ENCODE measurements at regions not wholly inside any gene's neighbourhood (a gene's known extent, or its start where the extent isn't known, plus 50 kb on each side); places are given as distances from the start of the nearest gene placed in this dataset.

DNA sequence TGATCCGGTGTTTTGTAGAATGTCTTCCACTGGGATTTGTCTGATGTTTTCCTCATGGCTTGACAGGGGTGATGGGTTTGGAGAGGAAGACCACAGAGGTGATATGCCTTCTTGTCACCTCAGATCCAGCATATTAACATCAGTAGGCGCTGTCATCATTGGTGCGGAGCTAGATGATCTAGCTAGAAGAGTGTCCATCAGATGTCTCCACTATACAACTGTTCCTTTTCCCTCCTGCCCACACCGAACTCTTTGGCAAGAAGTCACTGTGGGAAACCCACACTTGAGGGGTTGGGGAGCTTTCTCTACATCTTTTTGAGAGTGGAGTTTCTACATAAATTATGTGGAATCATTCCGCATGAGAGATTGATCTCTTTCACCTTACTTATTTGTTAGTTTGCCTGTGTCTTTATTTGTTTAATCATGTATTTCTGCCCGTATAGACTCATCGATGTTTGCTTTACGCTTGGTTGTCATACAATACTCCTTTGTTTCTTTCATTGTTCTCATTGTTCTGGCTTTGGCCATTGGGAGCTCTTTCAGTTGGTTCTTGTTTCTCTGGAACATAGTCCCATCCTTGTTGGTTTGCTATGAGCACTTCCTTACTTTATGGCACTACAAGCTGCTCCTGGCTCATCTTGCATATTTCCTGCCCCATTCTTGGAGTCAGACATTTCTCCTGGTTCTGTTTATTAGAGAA is 1420.3 kb downstream of the BRD1 start:
- Histone ChIP-seq H3F3A (ENCODE audit: insufficient read depth, low read length) (no peaks in the 10 kb centered on the region), H3K9me2 (replicated peaks; ENCODE audit: insufficient read depth, low read length) (no peaks in the 10 kb centered on the region), H3K9ac (ENCODE audit: low read length) (no peak overlapping the region), H3K27ac (ENCODE audit: low read length) (no peak overlapping the region), H3K4me1 (ENCODE audit: low read length) (no peaks in the 10 kb centered on the region), H3K36me3 (replicated peaks; ENCODE audit: insufficient read depth, low read length) (no peaks in the 10 kb centered on the region), H3K27me3 (replicated peaks; ENCODE audit: insufficient read depth, low read length) (no peaks in the 10 kb centered on the region), H3K4me2 (ENCODE audit: low read depth, low read length) (no peak overlapping the region), H2AFZ (ENCODE audit: low read length) (no peak overlapping the region), H3K79me2 (ENCODE audit: low read length) (no peaks in the 10 kb centered on the region), H4K20me1 (ENCODE audit: insufficient read depth, low read length) (no peaks in the 10 kb centered on the region), H3K4me3 (ENCODE audit: low read length) (no peak overlapping the region), H3K9me3 (replicated peaks; ENCODE audit: insufficient read depth, low read length) (no peaks in the 10 kb centered on the region)
- TF ChIP-seq, protein P1, sequence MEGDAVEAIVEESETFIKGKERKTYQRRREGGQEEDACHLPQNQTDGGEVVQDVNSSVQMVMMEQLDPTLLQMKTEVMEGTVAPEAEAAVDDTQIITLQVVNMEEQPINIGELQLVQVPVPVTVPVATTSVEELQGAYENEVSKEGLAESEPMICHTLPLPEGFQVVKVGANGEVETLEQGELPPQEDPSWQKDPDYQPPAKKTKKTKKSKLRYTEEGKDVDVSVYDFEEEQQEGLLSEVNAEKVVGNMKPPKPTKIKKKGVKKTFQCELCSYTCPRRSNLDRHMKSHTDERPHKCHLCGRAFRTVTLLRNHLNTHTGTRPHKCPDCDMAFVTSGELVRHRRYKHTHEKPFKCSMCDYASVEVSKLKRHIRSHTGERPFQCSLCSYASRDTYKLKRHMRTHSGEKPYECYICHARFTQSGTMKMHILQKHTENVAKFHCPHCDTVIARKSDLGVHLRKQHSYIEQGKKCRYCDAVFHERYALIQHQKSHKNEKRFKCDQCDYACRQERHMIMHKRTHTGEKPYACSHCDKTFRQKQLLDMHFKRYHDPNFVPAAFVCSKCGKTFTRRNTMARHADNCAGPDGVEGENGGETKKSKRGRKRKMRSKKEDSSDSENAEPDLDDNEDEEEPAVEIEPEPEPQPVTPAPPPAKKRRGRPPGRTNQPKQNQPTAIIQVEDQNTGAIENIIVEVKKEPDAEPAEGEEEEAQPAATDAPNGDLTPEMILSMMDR (IDR thresholded peaks at IDR 0.05; ENCODE audit: low read length): no peak
- TF ChIP-seq EZH2 (optimal IDR thresholded peaks at IDR 0.05; ENCODE audit: low read depth, low read length): no peak
- TF ChIP-seq EZH2phosphoT487 (IDR thresholded peaks at IDR 0.05; ENCODE audit: low read length): no peak
- DNase-seq: no peak

DNA sequence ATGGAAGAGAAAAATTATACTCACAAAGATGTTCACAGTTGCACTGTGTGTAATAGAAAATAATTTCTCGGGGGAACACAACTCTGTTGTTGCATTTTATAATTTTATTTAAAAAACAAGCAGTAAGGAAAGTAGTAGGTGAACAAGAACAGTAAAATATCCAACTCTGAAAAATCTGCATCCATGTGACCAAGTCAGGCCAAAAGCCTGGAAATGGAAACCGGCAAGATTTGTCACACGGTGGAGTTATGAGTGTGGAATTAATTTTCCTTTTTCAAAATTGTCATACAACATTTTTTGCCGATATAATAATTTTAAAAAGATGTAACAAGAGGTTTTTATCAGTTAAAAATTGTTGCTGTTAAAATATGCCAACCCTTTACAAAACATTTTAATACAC is 1421.5 kb downstream of the BRD1 start:
- no peaks in the 10 kb centered on the region for H4K20me1 ChIP-seq (ENCODE audit: insufficient read depth, low read length)
- H3K4me2 ChIP-seq (ENCODE audit: low read depth, low read length): no peak overlapping the region
- no peaks in the 10 kb centered on the region for H3K9me2 ChIP-seq (replicated peaks; ENCODE audit: insufficient read depth, low read length)
- no peak overlapping the region for H3K27ac ChIP-seq (ENCODE audit: low read length)
- H3K9ac ChIP-seq (ENCODE audit: low read length): no peak overlapping the region
- DNase-seq: no peak
- no peaks in the 10 kb centered on the region for H3K9me3 ChIP-seq (replicated peaks; ENCODE audit: insufficient read depth, low read length)
- no peaks in the 10 kb centered on the region for H3K4me1 ChIP-seq (ENCODE audit: low read length)
- TF ChIP-seq EZH2phosphoT487 (IDR thresholded peaks at IDR 0.05; ENCODE audit: low read length) (no peak), EZH2 (optimal IDR thresholded peaks at IDR 0.05; ENCODE audit: low read depth, low read length) (no peak)
- TF ChIP-seq, protein P1 (IDR thresholded peaks at IDR 0.05; ENCODE audit: low read length): no peak
- no peaks in the 10 kb centered on the region for H3K79me2 ChIP-seq (ENCODE audit: low read length)
- H3K36me3 ChIP-seq (replicated peaks; ENCODE audit: insufficient read depth, low read length): no peaks in the 10 kb centered on the region
- no peaks in the 10 kb centered on the region for H3F3A ChIP-seq (ENCODE audit: insufficient read depth, low read length)
- H3K27me3 ChIP-seq (replicated peaks; ENCODE audit: insufficient read depth, low read length): no peaks in the 10 kb centered on the region
- no peak overlapping the region for H2AFZ ChIP-seq (ENCODE audit: low read length)
- no peak overlapping the region for H3K4me3 ChIP-seq (ENCODE audit: low read length)

DNA sequence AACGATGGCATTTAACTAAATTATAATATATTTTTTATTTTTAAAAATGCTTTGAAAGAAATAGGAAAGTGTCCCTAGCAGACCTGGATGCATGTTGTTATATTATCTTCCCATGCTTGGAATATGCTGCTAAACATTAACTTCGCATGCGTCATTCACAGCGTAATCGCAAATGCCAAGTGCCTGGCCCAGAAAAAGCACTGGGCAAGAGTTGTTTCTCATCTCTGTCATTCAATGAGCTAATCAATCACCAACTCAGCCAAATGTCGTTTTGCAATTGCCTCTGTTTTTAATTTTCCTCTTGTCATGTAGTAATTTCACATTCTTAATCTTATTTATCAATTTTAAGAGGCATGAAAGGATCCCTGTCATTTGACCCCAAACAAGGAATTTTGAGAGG is 1421.9 kb downstream of the BRD1 start:
- Histone ChIP-seq H3K79me2 (ENCODE audit: low read length) (no peaks in the 10 kb centered on the region), H3K27me3 (replicated peaks; ENCODE audit: insufficient read depth, low read length) (no peaks in the 10 kb centered on the region), H3K9me2 (replicated peaks; ENCODE audit: insufficient read depth, low read length) (no peaks in the 10 kb centered on the region), H3K9ac (ENCODE audit: low read length) (no peak overlapping the region), H3K36me3 (replicated peaks; ENCODE audit: insufficient read depth, low read length) (no peaks in the 10 kb centered on the region), H3K27ac (ENCODE audit: low read length) (no peak overlapping the region), H3K4me3 (ENCODE audit: low read length) (no peak overlapping the region), H3K4me2 (ENCODE audit: low read depth, low read length) (no peak overlapping the region), H4K20me1 (ENCODE audit: insufficient read depth, low read length) (no peaks in the 10 kb centered on the region), H2AFZ (ENCODE audit: low read length) (no peak overlapping the region), H3K9me3 (replicated peaks; ENCODE audit: insufficient read depth, low read length) (no peaks in the 10 kb centered on the region), H3F3A (ENCODE audit: insufficient read depth, low read length) (no peaks in the 10 kb centered on the region), H3K4me1 (ENCODE audit: low read length) (no peaks in the 10 kb centered on the region)
- no peak for DNase-seq
- TF ChIP-seq, protein P1 (IDR thresholded peaks at IDR 0.05; ENCODE audit: low read length): no peak
- TF ChIP-seq EZH2 (optimal IDR thresholded peaks at IDR 0.05; ENCODE audit: low read depth, low read length) (no peak), EZH2phosphoT487 (IDR thresholded peaks at IDR 0.05; ENCODE audit: low read length) (no peak)

Data from MM.1S (cell line).